A673 (cell line): ENCODE measurements at regions not wholly inside any gene's neighbourhood (a gene's known extent, or its start where the extent isn't known, plus 50 kb on each side); places are given as distances from the start of the nearest gene placed in this dataset.

Experiments used
- CTCF ChIP-seq: fragments of 300-800, 200-600 bp; sonication (generic); conservative IDR thresholded peaks from 2 replicates; pipeline ENCODE4 v1.5.1; 2017; ENCODE audit warnings: low read depth, mild to moderate bottlenecking, antibody characterized with exemption, low read length, moderate library complexity, mixed read lengths
- EZH2 ChIP-seq: fragments of 200-600 bp; sonication (generic); IDR thresholded peaks from 2 replicates; pipeline ENCODE4 v1.6.1; 2017; ENCODE audit warnings: borderline replicate concordance, low read depth, mild to moderate bottlenecking, mixed read lengths, antibody characterized with exemption, low read length; ENCODE audit not compliant: poor library complexity, severe bottlenecking

- no peak for TF ChIP-seq CTCF
- TF ChIP-seq EZH2 = no peak
These were observed 409.9 kb downstream of the HLX start for GRCh38 chr1:221289103-221289502.
